NCI-H2107 (cell line): ENCODE measurements at regions not wholly inside any gene's neighbourhood (a gene's known extent, or its start where the extent isn't known, plus 50 kb on each side); places are given as distances from the start of the nearest gene placed in this dataset.
"Not testable (repeated sequence)": the region's sequence is repeated elsewhere in the genome, so short reads cannot be mapped to it uniquely, and the experiment has no call there.

Experiments
- DNase-seq: peaks from one replicate; lab custom pipeline; 2025; lab: John Stamatoyannopoulos, UW

DNA sequence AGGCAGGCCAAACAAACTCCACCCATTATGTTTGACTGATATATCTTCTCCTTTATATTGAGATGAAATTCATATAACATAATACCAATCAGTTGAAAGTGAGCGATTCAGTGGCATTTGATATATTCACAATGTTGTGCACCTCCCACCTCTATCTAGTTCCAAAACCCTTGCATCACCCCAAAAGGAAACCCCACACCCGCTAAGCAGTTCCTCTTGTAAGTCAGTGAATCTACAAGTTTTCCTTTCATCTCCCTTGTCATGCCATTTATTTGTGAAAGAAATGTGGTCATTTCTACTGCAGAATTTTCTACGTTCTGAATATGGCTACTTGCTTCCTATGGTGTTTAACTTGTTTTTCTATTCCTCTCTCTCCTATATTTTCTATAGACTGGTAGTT lies 99.4 kb upstream of the PTPN3 start:
- no peak for DNase-seq

- no peak for DNase-seq
These were observed 101.0 kb upstream of the PTPN3 start for GRCh38 chr9:109599131-109599530.

GRCh38 chr9:109599711-109600110 lies 101.6 kb upstream of the PTPN3 start:
- no peak for DNase-seq

DNA sequence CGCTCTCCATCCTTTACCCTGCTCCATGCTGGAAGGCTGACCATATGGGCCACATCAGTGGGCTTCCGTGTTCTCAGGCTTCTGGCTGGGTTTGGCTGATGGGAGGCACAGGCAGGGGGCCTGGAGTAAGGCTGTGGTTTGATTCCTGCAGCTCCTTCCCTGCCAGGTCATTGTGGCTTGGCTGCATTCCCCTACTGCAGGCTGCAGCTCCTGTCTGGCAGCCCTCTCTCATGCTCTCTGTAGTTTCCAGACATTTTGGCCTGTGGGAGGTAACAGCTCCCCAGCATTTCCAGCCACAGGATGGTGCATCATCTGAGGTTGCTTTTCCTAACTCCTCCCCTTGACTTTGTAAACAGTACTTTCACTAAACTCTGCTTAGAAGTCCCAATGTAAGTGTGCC lies 102.0 kb upstream of the PTPN3 start:
- no peak for DNase-seq

GRCh38 chr9:109601181-109601580 lies 103.1 kb upstream of the PTPN3 start:
- DNase-seq: no peak

DNA sequence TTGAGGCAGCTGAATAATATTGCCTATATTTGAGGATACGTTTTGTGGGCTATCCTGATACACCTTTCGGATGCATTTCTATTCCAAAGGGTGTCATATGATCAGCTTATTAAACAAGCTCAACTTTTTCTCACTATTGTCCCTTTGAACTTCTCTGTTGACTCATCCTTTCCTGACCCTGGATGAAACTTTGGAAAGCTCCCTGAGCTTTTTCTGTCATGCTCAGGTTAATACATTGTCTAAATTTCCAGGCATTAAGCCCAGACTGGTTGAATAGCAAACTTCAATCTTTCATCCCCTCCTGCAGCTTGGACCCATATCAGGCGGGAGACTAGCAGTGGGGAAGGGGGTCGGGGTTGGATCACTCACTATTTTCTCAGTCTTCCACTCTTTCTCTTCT lies 104.9 kb upstream of the PTPN3 start:
- DNase-seq: no peak

- DNase-seq: no peak
These were observed 106.0 kb upstream of the PTPN3 start for GRCh38 chr9:109604131-109604530.

DNA sequence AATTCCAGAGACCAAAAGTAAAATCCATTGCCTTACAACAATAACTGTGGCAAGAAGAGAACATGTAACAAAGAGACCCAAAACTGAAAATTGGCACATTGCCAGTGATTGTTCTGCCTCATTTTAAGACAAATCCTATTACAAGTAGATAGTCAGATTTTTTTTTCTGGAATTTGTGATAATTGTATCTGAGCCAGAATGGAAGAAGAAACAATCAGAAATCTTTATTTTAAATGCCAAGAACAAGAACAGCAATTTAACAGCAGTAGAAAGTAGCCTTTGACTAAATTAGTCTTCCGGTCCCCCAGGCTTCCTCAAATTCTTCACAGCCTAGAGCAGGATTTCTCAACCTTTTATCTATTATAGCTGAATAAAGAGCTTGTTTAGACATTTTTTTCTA lies 106.7 kb upstream of the PTPN3 start:
- DNase-seq: no peak

- DNase-seq: no peak
These were observed 111.0 kb upstream of the PTPN3 start for GRCh38 chr9:109609060-109609459.

- DNase-seq: no peak
These were observed 118.5 kb upstream of the PTPN3 start for GRCh38 chr9:109616571-109617120.

DNA sequence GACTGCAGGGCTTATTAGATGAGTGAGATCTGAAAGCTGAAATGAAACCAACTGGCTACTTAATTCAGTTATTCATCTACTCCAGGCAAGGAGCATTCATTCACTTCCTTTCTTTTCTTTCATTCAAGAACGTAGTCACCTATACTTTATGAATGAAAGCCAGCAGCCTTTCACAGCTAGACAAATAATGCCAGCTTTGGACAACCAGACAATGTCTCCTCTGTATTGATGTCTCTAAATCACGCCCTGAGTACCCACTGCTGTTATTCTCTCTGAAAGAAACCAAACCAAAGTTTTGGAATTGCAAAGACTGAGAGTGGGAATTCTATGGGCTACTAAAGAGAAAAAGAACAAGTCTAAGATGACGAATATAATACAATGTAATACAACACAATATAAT lies 121.2 kb upstream of the PTPN3 start:
- DNase-seq: no peak

DNA sequence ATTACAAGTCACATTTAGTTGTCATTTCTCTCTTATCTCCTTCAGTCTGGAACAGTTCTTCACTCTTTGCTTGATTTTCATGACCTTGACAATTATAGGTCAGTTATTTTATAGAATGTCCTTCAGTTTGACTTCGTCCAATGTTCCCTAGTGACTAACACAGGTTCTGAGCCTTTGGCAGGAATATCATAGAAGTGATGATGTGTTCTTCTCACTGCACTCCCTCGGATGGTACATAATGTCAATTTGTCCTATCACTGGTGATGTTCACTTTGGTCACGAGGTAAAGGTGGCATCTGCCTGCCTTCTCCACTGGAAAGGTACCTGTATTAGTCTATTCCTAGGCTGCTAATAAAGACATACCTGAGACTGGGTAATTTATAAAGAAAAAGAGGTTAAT lies 126.0 kb upstream of the PTPN3 start:
- DNase-seq: no peak

DNA sequence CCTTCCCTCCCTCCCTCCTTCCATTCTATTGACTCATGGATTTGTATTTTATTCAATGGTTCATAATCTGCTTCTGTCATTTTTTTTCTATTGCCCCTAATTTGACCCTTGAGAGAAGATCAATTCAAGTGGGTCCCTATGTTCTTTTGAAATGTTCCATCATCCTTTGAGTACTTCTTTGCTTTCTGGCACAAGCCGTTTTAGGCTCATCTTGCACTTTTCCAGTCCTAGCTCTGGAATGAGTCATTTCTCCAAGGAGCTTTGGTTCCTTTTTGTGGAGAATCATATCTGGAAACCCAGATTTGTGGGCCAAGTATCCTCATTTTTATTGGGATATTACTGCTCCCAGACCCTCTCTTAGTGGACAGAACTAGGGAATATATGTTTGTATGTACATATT lies 126.8 kb upstream of the PTPN3 start:
- DNase-seq: no peak

GRCh38 chr9:109627042-109627441 lies 128.9 kb upstream of the PTPN3 start:
- no peak for DNase-seq

DNA sequence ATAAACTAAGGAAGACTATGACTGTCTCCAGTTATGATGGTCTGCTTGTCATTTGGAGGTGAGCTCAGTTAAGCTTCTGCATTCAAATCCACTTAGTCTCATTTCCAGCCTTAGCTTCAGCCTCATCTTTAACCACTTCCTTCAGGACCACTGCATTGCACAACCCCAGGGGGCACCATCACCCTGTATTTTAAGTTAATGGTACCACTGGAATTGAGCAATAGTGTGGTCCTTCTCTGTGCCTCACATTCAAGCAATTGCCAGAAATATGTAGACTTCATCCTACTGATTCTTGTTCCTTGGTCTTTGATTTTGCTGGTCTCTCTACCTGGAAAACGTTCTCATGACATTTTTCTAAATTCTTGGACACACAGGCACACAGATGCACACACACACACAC lies 131.5 kb upstream of the PTPN3 start:
- no peak for DNase-seq

DNA sequence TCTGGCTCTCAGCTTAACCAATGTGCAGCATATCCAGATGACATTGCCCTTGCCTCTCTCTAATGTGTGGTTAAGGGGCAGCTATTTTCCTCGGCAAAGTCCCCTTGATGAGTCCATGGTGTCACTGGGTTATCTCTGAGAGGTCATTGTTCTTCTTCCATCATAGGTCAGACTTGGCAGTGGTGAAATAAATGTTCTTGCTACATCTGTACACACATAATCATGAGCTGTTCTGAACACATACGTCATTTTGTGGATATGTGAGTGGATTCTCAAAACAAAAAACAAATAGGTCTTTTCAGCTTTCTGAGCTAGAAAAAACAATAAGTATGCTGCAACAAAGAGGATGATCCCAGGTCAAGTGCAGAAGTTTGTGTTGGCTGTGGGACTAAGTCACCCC lies 134.7 kb upstream of the PTPN3 start:
- DNase-seq: no peak

- peak; percentile 78 for DNase-seq
These were observed 140.1 kb upstream of the PALM2AKAP2 start for GRCh38 chr9:109639674-109640579.

- peak; percentile 78 for DNase-seq
These were observed 139.2 kb upstream of the PALM2AKAP2 start for GRCh38 chr9:109640580-109641371.

GRCh38 chr9:109641372-109641659 lies 138.7 kb upstream of the PALM2AKAP2 start:
- DNase-seq: no peak

GRCh38 chr9:109652112-109652511 lies 127.9 kb upstream of the PALM2AKAP2 start:
- no peak for DNase-seq

DNA sequence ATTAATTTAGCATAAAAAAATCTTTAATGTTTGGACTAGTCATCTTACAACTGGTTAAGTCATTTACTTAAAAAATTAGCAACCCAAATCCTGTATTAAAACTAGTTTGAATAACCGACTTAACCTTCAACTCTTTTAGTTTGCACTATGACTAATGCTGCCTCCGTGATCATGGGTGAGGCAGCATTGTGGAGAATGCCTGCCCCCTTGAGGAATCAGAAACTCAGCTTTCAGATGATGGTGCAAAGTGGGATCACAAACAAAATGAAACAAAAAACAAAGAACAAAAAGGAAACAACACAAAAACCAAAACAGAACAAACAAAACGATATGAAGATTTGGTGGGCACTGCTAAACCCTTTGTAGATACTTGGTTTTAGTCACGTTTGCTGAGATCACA lies 127.0 kb upstream of the PALM2AKAP2 start:
- no peak for DNase-seq

GRCh38 chr9:109653470-109653869 lies 126.5 kb upstream of the PALM2AKAP2 start:
- no peak for DNase-seq

DNA sequence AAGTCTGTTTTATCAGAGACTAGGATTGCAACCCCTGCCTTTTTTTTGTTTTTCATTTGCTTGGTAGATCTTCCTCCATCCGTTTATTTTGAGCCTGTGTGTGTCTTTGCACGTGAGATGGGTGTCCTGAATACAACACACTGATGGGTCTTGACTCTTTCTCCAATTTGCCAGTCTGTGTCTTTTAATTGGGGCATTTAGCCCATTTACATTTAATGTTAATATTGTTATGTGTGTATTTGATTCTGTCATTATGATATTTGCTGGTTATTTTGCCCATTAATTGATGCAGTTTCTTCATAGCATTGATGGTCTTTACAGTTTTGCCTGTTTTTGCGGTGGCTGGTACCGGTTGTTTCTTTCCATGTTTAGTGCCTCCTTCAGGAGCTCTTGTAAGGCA lies 116.0 kb upstream of the PALM2AKAP2 start:
- not testable (repeated sequence) for DNase-seq
